ENCODE measurements at regions not wholly inside any gene's neighbourhood (a gene's known extent, or its start where the extent isn't known, plus 50 kb on each side); places are given as distances from the start of the nearest gene placed in this dataset.
A peak's percentile ranks its signal among the peaks of the same experiment; 100 is the strongest.
"Not testable (repeated sequence)": the region's sequence is repeated elsewhere in the genome, so short reads cannot be mapped to it uniquely, and the experiment has no call there.

DNA sequence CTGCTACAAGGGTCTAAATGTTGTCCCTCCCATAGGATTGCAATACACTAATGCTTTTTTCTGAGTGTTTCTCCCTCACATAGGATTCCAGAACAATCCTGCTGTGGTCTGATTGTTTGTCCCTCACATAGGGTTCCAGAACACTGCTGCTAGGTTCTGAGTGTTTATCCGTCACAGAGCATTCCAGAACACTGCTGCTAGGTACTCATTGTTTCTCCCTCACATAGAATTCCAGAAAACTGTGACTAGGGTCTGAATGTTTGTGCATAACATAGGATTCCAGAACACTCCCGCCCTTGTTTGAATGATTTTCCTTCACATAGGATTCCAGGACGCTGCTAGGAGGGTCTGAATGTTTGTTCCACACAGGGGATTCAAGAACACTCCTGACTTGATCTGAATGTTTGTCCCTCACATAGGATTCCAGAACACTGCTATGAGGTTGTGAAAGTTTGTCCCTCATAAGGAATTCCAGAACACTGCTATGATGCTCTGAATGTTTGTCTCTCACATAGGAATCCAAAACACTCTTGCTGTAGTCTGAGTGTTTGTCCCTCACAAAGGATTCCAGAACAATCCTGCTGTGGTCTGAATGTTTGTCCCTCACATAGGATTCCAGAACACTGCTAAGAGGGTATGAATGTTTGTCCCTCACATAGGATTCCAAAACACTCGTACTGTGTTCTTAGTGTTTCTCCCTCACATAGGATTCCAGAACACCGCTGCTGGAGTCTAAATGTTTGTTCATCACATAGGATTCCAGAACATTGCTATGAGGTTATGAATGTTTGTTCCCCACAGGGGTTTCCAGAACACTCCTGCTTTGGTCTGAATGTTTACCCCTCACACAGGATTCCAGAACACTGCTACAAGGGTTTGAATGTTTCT lies 213.5 kb downstream of the FOXD4L6 start:
- Histone ChIP-seq H3K36me3 (ENCODE audit: low read depth) (no peaks in the 10 kb centered on the region), H3K4me1 (ENCODE audit: insufficient read depth, poor library complexity, severe bottlenecking) (no peaks in the 10 kb centered on the region), H3K9me3 (ENCODE audit: severe bottlenecking) (peaks cover 7% of the 10 kb centered on the region), H3K27me3 (ENCODE audit: insufficient read depth, poor library complexity, severe bottlenecking) (no peaks in the 10 kb centered on the region), H3K27ac (ENCODE audit: poor library complexity, severe bottlenecking) (no peak overlapping the region), H3K4me3 (ENCODE audit: severe bottlenecking) (no peak overlapping the region)
- TF ChIP-seq, protein P1, sequence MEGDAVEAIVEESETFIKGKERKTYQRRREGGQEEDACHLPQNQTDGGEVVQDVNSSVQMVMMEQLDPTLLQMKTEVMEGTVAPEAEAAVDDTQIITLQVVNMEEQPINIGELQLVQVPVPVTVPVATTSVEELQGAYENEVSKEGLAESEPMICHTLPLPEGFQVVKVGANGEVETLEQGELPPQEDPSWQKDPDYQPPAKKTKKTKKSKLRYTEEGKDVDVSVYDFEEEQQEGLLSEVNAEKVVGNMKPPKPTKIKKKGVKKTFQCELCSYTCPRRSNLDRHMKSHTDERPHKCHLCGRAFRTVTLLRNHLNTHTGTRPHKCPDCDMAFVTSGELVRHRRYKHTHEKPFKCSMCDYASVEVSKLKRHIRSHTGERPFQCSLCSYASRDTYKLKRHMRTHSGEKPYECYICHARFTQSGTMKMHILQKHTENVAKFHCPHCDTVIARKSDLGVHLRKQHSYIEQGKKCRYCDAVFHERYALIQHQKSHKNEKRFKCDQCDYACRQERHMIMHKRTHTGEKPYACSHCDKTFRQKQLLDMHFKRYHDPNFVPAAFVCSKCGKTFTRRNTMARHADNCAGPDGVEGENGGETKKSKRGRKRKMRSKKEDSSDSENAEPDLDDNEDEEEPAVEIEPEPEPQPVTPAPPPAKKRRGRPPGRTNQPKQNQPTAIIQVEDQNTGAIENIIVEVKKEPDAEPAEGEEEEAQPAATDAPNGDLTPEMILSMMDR (IDR thresholded peaks at IDR 0.05; ENCODE audit: poor library complexity, severe bottlenecking): no peak
- DNase-seq (ENCODE audit: low spot score): no peak
- no peak for ATAC-seq (ENCODE audit: low read depth)

DNA sequence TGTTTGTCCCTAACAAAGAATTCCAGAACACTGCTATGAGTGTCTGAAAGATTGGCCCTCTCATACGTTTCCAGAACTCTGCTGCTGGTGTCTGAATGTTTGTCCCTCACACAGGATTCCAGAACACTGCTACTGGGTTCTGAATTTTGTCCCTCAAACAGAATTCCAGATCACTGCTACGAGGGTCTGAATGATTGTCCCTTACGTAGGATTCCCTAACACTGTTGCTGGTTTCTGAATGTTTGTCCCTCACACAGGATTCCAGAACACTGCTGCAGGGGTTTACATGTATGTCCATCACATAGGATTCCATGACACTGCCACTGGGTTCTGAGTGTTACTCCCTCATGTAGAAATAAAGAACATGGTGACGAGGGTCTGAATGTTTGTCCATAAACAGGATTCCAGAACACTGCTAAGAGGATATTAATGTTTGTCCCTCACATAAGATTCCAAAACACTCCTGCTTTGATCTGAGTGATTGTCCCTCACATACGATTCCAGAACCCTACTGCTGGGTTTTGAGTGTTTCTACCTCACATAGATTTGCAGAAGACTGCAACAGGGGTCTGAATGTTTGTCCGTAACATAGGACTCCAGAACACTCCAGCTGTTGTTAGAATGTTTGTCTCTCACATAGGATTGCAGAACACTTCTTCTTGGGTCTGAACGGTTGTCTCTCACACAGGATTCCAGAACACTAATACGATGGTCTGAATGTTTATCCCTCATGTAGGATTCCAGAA lies 214.4 kb downstream of the FOXD4L6 start:
- DNase-seq (ENCODE audit: low spot score) (no peak), ATAC-seq (ENCODE audit: low read depth) (no peak)
- no peaks in the 10 kb centered on the region for H3K4me1 ChIP-seq (ENCODE audit: insufficient read depth, poor library complexity, severe bottlenecking)
- H3K27me3 ChIP-seq (ENCODE audit: insufficient read depth, poor library complexity, severe bottlenecking): no peaks in the 10 kb centered on the region
- peaks cover 7% of the 10 kb centered on the region for H3K9me3 ChIP-seq (ENCODE audit: severe bottlenecking)
- H3K36me3 ChIP-seq (ENCODE audit: low read depth): no peaks in the 10 kb centered on the region
- no peak overlapping the region for H3K4me3 ChIP-seq (ENCODE audit: severe bottlenecking)
- TF ChIP-seq, protein P1 (IDR thresholded peaks at IDR 0.05; ENCODE audit: poor library complexity, severe bottlenecking): no peak
- no peak overlapping the region for H3K27ac ChIP-seq (ENCODE audit: poor library complexity, severe bottlenecking)

DNA sequence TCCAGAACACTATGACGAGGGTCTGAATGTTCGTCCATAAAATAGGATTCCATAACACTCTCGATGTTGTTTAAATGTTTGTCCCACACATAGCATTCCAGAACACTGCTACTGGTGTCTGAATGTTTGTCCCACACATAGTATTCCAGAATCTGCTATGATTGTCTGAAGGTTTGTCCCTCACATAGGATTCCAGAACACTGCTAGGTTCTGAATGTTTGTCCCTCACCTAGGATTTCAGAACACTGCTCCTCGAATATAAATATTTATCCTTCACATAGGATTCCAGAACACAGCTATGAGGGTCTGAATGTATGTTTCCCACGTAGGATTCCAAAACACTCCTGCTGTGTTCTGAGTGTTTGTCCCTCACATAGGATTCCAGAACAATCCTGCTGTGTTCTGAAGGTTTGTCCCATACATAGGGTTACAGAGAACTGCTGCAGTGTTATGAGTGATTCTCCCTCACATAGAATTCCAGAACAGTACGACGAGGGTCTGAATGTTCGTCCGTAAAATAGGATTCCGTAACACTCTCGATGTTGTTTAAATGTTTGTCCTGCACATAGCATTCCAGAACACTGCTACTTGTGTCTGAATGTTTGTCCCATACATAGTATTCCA lies 215.3 kb downstream of the FOXD4L6 start:
- DNase-seq (ENCODE audit: low spot score) (no peak), ATAC-seq (ENCODE audit: low read depth) (peak; percentile 8; the same call in 1 of the 3 replicates)
- peaks cover 7% of the 10 kb centered on the region for H3K9me3 ChIP-seq (ENCODE audit: severe bottlenecking)
- no peaks in the 10 kb centered on the region for H3K36me3 ChIP-seq (ENCODE audit: low read depth)
- no peaks in the 10 kb centered on the region for H3K4me1 ChIP-seq (ENCODE audit: insufficient read depth, poor library complexity, severe bottlenecking)
- no peak overlapping the region for H3K27ac ChIP-seq (ENCODE audit: poor library complexity, severe bottlenecking)
- no peak overlapping the region for H3K4me3 ChIP-seq (ENCODE audit: severe bottlenecking)
- no peaks in the 10 kb centered on the region for H3K27me3 ChIP-seq (ENCODE audit: insufficient read depth, poor library complexity, severe bottlenecking)
- TF ChIP-seq, protein P1 (IDR thresholded peaks at IDR 0.05; ENCODE audit: poor library complexity, severe bottlenecking): no peak

DNA sequence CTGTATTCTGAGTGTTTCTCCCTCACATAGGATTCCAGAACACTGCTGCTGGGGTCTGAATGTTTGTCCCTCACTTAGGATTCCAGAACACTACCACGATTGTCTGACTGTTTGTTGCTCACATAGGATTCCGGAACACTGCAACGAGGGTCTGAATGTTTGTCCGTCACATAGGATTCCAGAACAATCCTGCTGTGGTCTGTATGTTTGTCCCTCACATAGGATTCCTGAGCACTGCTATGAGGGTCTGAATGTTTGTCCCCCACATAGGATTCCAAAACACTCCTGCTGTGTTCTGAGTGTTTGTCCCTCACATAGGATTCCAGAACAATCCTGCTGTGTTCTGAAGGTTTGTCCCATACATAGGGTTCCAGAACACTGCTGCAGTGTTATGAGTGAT lies 215.8 kb downstream of the FOXD4L6 start:
- not testable (repeated sequence) for H3K27ac ChIP-seq (ENCODE audit: poor library complexity, severe bottlenecking); H3K36me3 ChIP-seq (ENCODE audit: low read depth); H3K9me3 ChIP-seq (ENCODE audit: severe bottlenecking); H3K4me1 ChIP-seq (ENCODE audit: insufficient read depth, poor library complexity, severe bottlenecking); DNase-seq (ENCODE audit: low spot score); H3K27me3 ChIP-seq (ENCODE audit: insufficient read depth, poor library complexity, severe bottlenecking); H3K4me3 ChIP-seq (ENCODE audit: severe bottlenecking)
- peak; percentile 13; the same call in 1 of the 3 replicates for ATAC-seq (ENCODE audit: low read depth)

DNA sequence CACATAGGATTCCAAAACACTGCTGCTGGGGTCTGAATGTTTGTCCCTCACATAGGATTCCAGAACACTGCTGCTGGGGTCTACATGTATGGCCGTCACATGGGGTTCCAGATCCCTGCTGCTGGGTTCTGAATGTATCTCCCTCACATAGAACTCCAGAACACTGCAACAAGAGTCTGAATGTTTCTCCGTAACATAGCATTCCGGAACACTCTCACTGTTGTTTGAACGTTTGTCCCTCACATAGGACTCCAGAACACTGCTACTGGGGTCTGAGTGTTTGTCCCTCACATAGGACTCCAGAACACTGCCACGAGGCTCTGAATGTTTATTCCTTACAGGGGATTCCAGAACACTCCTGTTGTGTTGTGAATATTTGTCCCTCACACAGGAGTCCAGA lies 216.8 kb downstream of the FOXD4L6 start:
- no peak overlapping the region for H3K4me3 ChIP-seq (ENCODE audit: severe bottlenecking)
- TF ChIP-seq, protein P1 (IDR thresholded peaks at IDR 0.05; ENCODE audit: poor library complexity, severe bottlenecking): no peak
- DNase-seq (ENCODE audit: low spot score) (no peak), ATAC-seq (ENCODE audit: low read depth) (no peak)
- H3K27me3 ChIP-seq (ENCODE audit: insufficient read depth, poor library complexity, severe bottlenecking): no peaks in the 10 kb centered on the region
- no peaks in the 10 kb centered on the region for H3K36me3 ChIP-seq (ENCODE audit: low read depth)
- peaks cover 7% of the 10 kb centered on the region for H3K9me3 ChIP-seq (ENCODE audit: severe bottlenecking)
- no peaks in the 10 kb centered on the region for H3K4me1 ChIP-seq (ENCODE audit: insufficient read depth, poor library complexity, severe bottlenecking)
- H3K27ac ChIP-seq (ENCODE audit: poor library complexity, severe bottlenecking): no peak overlapping the region

DNA sequence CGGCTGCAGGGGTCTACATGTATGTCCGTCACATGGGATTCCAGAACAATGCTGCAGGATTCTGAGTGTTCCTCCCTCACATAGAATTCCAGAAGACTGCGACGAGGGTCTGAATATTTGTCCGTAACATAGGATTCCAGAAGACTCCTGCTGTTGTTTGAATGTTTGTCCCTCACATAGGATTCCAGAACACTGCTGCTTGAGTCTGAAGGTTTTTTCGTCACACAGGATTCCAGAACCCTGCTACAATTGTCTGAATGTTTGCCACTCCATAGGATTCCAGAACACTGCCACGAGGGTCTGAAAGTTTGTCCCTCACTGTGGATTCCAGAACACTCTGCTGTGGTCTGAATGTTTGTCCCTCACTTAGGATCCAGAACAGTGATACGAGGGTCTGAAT lies 217.5 kb downstream of the FOXD4L6 start:
- not testable (repeated sequence) for DNase-seq (ENCODE audit: low spot score); H3K4me1 ChIP-seq (ENCODE audit: insufficient read depth, poor library complexity, severe bottlenecking); ATAC-seq (ENCODE audit: low read depth); H3K27me3 ChIP-seq (ENCODE audit: insufficient read depth, poor library complexity, severe bottlenecking); H3K4me3 ChIP-seq (ENCODE audit: severe bottlenecking); H3K36me3 ChIP-seq (ENCODE audit: low read depth); H3K9me3 ChIP-seq (ENCODE audit: severe bottlenecking); H3K27ac ChIP-seq (ENCODE audit: poor library complexity, severe bottlenecking)
